HG03521 (cell line): ENCODE measurements at regions not wholly inside any gene's neighbourhood (a gene's known extent, or its start where the extent isn't known, plus 50 kb on each side); places are given as distances from the start of the nearest gene placed in this dataset.
A peak's percentile ranks its signal among the peaks of the same experiment; 100 is the strongest.

ENCODE experiments used
- ATAC-seq: cut with Tn5 transposase; IDR thresholded peaks from one replicate; pipeline ENCODE4 v1.9.1; 2021; ENCODE audit warnings: mild to moderate bottlenecking, moderate library complexity; ENCODE audit not compliant: unreplicated experiment

DNA sequence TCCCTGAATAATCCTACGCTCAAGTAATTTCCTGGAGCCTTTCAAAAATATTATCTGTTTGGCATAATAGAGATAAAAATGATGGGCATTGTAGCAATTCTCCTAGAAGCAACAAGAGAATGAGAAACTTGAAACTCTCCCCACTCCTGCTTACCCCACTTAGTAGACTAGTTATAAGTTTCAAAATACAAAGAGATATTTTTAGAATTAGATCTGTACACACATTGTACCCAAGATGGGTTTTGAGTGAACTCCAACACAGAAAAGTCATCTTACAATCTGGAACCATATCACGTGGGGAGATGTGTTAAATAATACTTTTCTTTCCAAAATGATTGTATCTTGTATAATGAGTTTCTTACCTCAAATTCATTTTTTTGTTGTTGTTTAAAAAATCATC is 484.9 kb downstream of the LPIN1 start:
- ATAC-seq = no peak

DNA sequence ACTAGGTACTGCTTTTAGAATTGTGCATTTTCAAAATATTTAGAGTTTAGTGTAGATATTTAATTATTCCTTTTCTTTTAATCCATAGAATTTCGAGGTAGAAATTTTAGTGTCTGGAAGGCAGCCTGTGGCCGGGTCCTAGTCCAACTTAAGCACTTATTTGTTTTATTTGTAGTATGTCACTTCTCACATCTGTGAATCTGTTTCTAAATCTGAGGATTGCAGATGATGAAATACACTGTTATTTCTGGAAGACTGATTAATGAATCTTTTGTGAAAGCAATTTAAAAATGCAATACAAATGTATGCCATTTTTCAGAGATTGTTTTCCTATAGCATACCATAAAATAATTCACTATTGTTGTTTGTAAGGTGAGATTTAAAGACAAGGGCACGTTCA is 483.9 kb upstream of the TRIB2 start:
- no peak for ATAC-seq

DNA sequence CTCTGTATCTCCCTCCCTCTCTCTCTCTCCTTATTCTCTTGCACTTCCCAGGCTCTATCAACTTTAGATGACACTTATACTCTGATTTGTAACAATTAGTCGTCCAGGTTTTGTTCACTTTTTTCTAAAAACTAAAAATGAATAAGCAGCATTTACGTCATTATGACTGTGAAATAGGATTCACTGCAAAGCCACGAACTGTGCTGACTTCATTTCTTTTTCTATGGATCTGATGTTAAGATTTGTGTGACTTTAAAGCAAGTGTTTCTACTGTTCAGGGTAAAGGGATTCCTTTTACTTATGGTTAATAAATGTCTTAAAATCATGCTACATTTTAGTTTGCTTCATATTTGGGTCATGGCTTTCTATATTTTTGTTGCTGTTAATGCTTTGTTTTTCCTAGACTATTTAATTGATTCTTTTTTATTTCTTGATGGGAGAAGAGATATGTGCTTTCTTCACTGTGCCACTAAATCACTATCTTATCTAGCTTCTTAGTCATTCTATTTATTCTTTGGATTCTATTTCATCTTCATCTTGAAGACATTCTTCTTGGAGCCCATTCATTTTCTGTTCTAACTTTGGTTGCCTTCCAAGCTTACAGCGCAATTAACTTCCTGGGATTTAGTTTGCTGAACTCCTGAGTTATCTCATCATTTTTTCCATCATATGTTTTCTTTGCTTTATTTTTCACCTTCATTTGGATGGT is 480.4 kb upstream of the TRIB2 start:
- no peak for ATAC-seq

DNA sequence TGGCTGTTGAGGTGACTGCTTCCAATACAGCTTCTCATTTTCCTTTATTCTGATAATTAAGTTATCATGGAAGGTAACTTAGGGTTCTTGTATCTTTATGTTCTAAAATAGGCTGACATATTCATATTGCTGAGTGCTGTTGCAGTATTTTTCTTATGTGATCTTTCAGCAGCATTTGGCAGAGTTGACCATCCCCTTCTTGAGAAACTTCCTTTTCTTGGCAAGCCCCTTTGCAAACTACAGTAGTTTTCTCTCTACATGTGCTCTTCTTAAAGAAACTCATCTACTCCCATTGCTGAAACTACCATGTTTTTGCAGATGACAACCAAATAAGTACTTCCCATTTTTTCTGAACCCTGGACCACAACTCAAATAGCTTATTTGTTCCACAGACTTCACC is 476.5 kb upstream of the TRIB2 start:
- no peak for ATAC-seq

DNA sequence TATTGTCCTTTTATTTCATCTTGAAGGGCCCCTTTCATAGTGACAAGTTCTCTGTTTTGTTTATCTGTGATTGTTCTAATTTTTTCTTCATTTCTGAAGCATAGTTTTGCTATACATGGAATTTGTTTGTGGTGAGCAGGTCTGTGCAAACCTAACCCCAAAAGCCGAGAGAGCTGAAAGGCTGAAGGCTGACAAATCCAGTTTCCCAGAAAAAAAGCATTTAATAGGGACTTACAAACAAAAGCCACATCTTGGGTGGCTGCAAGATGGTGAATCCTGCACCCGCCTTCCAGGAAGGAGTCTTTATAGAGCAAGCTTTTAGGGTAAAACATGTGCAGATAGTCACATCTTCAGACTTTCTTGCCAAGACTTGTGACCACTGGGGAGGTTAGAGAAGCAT is 473.4 kb upstream of the TRIB2 start:
- ATAC-seq = no peak

DNA sequence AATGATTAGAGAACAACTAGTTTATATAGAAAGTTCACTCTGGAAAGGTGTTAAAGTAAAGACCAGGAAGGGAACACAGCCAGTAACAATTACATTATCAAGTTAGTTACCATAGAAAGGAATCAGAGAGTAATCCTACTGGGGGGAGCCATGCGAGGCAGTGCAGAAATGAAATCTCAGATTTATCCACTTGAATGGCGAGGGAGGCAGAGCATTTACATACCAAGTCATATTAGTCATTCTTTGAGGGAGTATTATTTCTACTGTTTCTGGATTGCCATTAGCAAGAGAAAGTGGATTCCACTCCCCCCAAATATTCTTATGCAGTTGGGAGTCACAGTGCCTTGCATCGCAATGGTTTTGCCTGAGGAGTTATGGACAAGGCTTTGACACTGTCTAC is 472.7 kb upstream of the TRIB2 start:
- ATAC-seq = no peak

DNA sequence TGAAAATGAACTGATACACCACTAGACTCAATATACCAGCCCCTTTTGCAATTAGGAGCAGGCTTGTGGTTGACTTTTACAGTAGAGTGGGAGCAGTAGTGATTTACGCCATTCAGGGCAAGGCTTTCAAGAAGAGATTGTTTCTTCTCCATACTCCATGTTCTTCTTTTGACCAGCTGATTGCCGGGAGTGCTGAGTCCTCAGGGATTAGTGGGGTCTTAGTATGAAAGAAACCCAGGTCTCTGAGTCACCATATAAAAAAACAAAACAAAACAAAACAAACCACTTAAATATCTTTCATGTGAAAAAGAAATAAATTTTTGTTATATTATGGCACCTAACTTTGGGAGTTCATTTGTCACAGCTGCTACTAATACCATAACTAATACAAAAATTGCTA is 465.6 kb upstream of the TRIB2 start:
- no peak for ATAC-seq

DNA sequence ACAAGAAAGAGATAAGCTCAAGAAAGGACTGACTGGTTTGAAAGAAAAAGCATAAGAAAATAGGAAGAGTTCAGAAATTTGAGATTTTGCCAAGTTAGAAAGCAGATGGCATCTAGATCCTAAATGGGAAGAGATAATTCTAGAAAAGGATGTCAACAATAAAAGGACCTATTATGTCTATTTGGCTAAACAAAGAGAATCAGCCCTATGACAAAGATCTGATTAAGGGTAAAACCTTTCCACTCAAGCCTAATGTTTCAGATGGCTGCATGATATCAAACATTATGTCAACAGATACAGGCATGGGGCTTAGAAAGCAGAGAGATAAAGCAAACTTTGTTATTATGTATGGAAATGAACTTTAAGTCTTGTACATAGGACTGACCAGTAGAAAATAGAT is 465.0 kb upstream of the TRIB2 start:
- ATAC-seq = no peak

DNA sequence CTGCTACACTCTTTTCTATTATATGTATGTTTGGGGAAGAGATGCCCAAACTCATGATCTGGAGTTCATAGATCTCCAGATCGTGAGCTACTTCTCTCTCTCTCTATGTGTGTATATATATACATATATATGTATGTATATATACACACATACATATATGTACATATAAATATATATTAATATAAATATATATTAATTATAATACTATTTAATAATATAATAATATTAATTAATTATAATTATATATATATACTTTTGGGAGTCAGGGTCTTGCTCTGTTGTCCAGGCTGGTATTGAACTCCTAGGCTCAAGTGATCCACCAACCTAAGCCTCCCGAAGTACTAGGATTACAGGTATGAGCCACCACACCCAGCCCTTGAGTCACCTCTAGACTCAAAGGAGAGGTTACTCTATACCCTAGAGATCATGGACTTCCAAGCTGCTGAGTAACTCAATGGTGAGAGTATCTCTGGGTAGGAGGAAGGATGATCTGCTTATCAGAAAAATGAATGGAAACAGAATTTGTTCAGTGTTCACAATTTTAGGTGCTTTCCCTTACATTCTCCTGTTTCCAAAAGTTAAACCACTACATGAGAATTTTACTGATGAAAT is 463.5 kb upstream of the TRIB2 start:
- ATAC-seq = no peak

DNA sequence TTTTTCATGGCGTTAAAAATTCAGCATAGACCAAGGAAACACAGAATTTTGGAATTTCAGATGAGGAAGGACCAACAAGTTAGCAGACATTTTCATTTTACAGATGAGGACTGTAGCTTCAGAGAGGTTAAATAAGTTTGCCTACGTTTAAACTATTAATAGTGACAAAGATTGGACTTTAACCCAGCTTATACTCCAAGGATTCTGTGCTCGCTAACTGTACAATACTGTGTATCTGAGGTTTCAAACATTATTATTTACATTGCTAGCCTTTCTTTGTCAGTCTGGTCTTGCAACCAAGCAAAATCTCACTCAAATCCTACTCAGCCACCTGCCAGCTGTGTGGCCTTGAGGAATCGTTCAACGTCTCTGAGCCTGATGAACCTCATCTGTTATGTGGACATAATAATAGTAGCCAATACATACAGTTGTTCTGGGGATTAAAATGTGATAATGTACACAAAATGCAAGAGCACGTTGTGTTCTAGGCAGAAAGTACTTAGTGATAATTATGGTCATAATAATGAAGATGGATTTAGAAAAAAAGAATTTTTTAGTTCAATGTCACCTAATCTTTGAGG is 462.4 kb upstream of the TRIB2 start:
- no peak for ATAC-seq

DNA sequence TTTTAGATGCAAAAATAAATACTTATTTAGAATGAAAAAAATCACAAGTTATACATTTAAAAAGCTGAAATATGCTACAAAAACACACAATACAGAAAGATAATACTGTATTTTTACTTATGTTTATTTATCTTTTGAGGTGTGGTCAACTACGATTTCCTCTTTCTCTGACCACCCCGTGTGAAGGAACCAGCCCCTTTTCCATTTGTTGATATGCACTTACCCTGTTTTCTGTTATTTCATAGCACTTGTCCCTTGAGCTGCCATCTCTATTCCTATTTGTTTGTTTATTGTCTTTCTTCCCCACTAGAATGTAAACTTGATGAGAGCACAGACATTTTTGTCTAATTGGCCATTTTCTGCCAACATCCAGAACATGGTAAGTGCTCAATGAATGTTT is 460.5 kb upstream of the TRIB2 start:
- no peak for ATAC-seq

DNA sequence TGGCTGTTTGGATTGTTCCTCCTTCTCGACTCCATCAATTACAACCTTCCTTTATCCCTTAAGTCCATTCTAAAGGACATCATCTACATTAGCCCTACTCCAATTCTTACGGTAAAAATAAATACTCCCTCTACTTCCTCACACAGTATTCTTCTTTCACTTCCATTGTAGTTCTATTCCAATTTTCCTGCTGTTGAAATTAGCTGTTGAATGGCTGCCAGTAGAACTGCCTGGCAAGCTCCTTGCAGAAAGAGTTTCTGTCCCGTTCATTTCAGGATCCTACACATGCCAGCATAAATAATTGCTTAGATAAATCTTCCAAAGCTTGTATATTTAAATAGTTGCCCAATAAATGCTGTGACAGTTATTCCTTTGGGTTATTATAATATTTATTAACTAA is 459.3 kb upstream of the TRIB2 start:
- ATAC-seq = no peak

DNA sequence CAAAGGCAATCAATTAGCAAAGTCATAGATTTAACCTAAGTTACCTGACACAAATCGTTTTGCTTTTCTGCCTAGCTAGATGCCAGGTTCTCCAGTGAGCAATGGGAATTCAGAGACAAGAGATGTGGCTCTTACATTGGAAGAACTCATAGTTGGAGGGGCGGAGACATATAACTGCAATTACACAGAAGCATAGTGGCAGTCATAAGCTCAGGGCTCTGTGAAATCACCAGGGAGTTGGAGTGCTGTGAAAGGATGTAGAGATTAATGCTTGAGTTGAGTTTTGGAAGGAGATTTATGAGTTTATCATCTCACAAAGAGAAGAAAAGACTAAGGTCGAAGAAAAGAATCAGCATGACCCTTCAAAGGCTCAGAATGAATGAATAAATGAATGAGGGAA is 457.2 kb upstream of the TRIB2 start:
- no peak for ATAC-seq

DNA sequence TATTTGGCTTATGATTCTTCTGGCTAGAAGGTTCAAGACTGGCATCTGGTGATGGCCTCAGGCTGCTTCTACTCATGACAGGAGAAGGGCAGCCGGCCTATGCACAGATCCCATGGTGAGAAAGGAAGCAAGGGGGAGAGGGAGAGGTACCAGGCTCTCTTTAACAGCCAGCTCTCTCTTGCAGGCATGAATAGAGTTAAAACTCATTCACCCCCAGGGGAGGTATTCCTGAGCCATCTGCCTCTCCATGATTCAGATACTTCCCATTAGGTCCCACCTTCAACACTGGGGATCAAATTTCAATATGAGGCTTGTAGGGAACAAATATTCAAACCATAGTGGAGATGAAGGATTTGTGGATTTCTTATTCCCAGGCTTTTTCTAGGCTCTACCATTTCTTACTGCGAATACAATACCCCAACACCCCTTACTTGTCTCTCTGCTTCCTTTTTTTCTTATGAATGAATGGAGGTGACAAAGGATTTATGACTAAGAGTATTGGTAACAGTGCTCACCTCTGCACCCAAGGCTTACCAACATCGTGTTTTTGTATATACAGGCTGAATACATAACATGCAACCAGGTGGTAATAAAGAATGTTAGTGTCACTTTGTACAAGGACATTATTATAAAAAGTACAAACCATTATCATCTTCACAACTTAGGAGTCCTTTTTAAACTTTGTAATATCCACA is 454.6 kb upstream of the TRIB2 start:
- no peak for ATAC-seq

DNA sequence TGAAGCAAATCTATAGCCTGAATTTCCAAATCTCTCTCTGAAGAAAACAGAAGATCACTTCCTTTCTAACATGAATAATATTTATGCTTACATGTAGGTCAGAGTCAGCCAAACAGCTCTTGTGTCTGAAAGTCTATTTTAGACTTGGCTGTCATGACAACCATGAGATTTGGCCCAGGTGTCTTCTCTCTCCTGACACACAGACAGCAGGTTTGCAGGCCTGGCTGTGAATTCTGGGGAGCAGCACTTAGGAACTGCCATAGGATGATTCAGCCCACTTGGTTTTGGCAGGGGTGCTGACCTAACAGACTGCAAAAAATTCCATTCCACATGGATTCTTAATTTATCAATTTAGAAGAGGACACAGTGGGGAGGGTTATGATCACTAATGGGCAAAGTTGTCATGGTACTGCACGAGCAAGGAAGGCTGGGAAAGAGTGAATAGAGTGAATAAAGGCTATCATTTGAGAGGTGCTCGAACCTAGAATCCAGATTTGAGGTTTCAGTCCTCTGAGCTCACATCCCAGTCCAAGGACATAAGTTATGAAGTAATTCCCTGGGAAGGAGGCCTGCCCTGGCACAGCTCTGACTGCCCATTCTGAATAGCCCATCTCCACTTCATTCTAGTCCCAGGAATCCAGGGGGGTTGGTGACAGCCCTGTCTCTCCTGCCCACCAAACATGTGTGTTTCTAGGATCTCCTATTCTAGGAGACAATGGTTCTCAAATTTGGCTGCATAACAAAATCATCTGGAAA is 453.9 kb upstream of the TRIB2 start:
- peak; percentile 86 for ATAC-seq

DNA sequence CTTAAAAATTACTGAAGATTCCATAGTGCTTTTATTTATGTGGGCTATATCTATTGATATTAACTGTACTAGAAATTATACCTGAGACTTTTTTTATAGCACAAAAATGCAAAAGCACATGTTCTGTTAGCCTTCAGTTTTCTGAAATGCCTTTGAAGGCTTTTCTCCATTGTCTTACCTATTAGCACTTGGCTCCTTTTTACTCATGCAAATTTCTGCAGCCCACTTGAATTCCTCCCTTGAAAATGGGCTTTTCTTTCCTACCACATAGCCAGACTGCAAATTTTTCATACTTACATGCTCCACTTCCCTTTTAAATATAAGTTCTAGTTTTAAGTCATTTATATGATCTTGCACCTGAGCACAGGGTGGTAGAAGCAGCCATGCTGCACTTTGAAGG is 453.0 kb upstream of the TRIB2 start:
- no peak for ATAC-seq

DNA sequence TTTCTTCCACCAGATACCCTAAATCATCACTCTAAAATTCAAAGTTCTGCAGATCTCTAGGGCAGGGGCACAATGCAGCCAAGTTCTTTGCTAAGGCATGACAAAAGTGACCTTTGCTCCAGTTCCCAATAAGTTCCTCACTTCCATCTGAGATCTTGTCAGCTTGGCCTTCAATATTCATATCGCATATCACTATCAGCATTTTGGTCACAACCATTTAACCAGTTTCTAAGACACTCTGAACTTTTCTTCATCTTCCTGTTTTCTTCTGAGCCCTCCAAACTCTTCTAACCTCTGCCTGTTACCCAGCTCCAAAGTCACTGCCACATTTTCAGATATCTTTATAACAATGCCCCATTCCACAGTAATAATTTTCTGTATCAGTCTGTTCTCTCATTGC is 452.6 kb upstream of the TRIB2 start:
- ATAC-seq = no peak

DNA sequence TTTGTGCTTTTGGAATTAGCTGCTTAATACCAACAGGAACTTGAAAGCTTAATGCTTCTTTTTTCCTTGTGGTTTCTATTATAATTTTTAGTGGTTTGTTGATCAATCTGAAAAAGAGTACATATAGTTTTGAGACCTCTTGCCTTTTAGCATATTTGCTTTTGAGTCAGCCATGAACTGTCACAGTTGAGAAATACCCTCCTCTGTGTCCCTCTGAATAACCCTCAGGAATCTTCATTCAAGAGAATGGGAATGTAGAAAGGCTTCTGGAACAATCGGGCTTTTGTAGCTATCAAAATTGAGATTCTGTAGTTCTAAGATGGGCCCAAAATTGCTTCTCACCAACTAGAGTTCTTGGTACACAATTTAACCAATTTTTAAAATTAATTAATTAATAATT is 451.1 kb upstream of the TRIB2 start:
- ATAC-seq = no peak

DNA sequence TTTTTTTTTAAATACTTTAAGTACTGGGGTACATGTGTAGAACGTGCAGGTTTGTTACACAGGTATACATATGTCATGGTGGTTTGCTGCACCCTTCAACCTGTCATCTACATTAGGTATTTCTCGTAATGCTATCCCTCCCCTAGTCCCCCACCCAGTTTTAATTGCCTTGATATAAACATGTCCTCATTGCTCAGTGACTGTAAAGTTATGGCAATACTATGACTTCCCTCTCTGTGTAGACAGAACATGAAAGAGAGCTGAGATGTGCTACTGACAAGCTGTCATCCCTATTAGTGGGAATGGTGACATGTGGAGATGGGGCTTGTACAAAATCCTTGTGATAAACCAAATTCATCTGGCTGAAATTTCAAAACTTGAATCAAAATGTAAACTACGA is 449.7 kb upstream of the TRIB2 start:
- no peak for ATAC-seq

DNA sequence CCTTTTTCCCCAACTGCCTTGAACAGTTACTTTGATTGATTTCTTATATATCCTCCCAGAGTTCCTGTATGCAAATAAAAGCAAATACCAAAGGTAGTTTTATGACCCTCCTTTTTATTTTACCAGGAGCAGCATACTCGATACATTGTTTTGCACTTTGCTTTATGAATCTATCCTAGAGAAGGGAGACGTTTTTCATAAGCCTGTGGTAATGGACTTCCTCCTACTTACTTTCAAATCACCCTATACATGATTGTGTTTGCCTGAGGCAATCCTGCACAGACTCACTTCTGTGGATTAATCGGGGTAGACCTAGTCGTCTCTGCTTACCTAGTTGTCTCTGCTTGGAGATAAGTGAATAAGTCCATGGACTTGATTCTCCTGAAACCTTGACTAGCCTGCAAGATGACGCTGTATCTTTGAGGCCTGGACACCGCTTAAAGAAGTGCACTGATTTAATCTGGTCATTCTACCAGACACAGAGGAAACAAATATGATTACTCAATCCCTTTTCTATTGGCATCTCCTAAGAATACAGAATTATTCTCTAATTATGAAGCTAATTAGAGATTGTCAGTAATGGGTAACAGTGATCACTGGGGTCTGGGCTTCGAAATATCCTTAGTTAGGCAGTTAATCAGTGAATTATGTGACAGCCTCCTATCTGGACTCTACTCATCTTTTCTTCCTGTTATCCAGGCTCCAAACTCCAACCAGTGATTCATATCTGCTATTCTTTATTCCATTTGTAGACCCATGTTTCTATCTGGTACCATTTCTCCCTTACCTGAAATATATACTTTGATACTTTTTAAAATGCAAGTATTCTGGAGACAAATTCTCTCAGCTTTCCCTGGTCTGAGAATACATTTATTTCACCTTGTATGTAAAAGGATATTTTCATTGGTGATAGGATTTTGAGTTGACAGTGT is 447.4 kb upstream of the TRIB2 start:
- ATAC-seq = no peak
